ENCODE measurements at regions not wholly inside any gene's neighbourhood (a gene's known extent, or its start where the extent isn't known, plus 50 kb on each side); places are given as distances from the start of the nearest gene placed in this dataset.
"Not testable (repeated sequence)": the region's sequence is repeated elsewhere in the genome, so short reads cannot be mapped to it uniquely, and the experiment has no call there.

DNA sequence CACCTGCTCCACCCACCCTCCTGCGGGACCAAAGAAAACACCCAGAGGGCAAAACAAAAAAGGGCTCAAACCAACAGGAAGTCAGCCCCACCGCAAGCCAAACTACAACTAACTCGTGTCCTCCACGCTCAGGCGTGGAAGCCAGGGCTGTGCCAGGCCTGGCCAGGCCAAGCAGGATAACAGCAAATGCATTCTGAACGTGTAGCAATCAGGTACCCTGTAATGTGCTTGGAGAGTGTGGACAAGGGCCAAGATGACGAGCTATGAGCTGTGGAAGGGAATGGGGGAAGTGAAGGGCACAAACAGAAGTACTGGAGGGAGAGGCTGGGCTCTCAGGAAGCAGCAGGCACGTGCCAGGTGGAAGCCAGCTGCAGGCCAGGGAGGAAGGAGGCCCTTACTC lies 528.6 kb downstream of the TP53TG3F start:
- DNase-seq (ENCODE audit: low read depth, low spot score); H3K4me3 ChIP-seq (ENCODE audit: low read length): not testable (repeated sequence)

DNA sequence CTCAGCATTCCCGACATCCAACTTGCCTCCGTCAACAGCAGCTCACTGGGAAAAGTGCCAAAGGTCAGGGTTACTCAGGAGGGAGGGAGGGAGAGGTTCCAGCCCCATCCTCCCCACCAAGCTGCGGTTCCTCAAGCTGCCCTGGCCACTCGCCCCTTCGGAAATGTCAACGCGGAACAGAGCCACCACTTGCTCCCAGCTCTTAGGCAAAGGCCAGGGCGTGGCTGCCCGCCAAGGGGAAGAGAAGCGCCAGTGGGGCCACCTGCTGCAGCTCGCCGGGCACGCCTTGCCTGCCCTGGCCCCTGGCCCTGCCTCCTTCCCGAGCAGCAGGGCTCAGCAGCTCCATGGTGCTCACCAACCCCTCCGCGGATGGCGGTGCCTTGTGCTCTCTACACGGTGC lies 531.1 kb downstream of the TP53TG3F start:
- H3K4me3 ChIP-seq (ENCODE audit: low read length); DNase-seq (ENCODE audit: low read depth, low spot score): not testable (repeated sequence)

DNA sequence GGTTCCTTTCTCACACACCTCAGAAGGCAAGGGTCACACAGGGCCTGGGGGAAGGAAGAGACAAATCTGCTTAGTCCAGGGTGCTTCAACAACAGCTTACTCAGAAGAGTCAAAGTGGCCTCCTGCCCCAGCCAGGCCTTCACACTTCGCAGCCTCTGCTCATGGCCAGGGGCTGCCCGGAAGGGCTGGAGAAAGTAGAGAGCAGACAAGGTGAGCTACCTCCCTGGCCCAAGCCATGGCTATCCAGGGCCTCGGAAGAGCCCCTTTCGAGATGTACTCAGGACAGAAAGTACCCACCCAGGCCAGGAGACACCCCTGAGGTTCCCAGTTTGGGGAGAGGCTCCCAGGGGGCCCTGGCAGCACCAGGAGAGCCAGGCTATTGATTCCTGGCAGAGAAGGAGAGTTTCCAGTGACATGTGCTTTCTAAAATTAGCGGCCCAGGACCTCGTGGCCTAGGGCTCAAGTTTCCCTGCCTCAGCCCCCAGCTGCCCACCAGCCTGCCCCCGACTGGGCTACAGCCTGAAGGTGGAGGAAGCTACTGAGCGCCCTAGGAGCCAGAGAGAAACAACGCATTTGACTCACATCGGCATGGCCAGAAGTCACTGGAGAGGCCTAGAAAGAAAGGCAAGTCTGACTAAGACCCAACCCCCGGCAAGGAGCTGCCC lies 533.2 kb downstream of the TP53TG3F start:
- not testable (repeated sequence) for DNase-seq (ENCODE audit: low read depth, low spot score); H3K4me3 ChIP-seq (ENCODE audit: low read length)

DNA sequence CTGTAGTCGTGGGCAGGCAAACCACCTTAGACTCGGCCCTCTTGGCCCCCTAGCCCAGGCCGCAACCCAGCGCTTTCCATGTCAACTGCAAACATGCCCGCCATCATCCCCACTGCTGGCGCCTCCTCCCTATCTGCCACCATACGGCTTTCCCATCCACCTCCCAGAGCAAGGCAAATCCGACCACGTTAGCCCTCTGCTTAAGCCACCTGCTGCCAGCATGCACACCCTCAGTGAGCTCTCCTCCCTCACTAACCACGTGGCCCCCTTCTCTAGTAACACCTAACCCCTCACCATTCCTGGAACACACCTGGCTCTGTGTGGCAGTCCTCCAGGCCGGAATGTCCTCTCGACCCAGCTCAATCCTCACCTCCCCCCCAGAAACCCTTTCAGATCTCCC lies 534.8 kb downstream of the TP53TG3F start:
- not testable (repeated sequence) for H3K4me3 ChIP-seq (ENCODE audit: low read length); DNase-seq (ENCODE audit: low read depth, low spot score)

DNA sequence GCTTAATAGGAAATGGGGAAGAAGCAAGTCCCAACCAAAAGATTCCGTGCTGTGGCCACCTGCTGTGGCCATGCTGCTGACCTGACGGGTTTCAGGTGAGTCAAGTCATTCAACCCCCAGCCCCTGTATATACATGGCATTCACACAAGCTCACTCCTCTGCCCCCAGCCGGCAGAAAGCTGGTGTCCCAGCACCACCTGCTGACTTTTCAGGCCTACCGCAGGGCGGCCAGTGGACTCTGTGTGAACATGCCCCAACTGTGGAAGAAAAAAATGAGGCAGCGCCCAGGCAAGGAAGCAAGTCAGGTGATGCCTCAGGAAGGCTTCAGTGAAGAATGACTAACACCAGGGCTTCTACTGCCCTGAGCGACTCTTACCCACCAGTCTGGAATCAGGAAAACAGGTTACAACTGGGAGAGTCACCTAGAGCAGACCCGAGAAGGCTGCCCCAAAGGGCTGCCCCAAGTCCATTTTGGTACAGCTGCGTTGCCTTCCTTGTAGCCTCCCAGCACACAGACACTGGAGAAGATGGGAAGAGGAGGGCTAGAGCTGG lies 536.5 kb downstream of the TP53TG3F start:
- DNase-seq (ENCODE audit: low read depth, low spot score): peak; percentile 8

DNA sequence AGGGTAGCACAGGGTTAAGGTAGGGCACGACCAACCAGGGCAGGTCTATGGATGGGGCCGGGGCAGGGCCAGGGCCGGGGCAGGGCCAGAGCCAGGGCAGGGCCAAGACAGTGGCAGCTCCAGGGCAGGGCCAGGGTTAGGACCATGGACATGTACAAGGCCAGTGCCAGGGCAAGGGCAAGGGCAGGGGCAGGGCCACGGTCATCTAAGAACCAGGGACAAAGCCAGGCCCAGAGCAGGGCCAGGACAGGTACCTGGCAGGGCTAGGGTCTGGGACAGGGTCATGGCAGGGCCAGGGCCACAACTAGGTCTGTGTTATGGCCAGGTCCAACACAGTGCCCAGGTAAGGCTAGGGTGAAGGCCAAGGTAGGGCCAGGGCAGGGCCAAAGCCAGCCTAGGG lies 541.8 kb downstream of the TP53TG3F start:
- DNase-seq (ENCODE audit: low read depth, low spot score); H3K4me3 ChIP-seq (ENCODE audit: low read length): not testable (repeated sequence)

More for the DNA sequence above, 536.5 kb downstream of the TP53TG3F start:
- H3K4me3 ChIP-seq (ENCODE audit: low read length): not testable (repeated sequence)

DNA sequence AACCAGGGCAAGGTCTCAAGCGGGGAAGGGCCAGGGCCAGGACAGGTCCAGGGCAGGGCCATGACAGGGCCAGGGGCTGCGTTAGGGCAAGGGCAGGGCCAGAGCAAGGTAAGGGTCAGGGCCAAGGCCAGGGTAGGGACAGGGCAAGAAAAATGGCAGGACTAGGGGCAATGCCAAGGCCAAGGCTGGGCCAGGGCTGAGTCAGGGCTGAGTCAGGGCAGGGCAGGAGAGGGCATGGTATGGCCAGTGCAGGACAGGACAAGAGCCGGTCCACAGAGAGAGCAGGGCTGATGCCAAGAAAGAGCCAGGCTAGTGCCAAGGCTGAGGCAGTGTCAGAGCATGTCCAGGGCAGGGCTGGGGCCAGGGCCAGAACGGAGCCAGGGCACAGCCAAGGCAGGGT lies 542.5 kb downstream of the TP53TG3F start:
- H3K4me3 ChIP-seq (ENCODE audit: low read length); DNase-seq (ENCODE audit: low read depth, low spot score): not testable (repeated sequence)

DNA sequence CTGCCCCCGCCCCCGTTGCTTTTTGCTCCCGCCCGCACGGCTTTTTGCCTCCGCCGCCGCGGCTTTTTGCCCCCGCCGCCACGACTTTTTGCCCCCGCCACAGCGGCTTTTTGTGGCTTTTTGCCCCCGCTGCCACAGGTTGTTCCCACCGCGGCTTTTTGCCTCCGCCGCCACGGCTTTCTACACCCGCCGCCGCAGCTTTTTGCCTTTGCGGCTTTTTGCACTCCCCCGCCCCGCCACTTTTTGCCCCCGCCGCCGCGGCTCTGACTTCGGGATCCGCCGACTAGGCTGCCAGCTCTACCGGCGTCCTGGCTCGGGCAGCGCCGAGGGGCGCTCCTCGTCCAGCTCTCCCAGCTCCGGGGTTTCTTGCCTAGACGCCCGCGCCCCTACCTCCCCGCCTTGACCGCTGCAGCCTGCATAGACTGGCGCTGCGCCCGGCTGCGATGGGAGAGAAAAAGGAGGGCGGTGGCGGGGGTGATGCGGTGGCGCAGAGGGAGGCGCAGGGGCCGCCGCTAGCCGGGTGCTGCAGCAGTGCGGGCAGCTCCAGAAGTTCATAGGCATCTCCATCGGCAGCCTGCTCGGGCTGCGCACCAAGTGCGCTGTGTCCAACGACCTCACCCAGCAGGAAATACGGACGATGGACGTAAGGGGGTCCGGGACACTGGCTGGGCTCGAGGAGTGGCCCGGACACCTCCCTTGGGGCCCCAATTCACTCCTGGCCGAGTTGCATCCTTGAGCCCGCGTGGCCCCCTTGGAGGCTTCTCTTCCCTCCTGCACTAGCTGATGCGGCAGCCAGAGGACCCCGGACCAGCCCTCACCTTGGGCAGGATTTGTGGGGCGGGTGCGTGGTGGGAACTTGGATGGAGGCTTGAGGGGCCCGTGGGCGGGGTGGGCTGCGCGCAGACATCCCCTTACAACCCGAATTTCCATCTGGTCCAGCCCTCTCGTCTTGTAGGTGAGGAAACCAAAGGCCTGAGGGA lies 555.7 kb downstream of the TP53TG3F start:
- H3K4me3 ChIP-seq (ENCODE audit: low read length); DNase-seq (ENCODE audit: low read depth, low spot score): not testable (repeated sequence)

DNA sequence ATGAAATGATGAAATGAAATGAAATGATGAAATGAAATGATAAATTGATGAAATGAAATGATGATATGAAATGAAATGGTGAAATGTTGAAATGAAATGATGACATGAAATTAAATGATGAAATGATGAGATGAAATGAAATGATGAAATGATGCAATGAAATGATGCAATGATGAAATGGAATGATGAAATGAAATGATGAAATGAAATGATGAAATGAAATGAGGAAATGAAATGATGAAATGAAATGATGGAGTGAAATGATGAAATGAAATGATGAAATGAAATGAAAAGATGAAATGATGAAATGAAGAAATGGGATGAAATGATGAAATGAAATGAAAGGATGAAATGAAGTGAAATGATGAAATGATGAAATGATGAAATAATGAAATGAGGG lies 558.9 kb downstream of the TP53TG3F start:
- H3K4me3 ChIP-seq (ENCODE audit: low read length): not testable (repeated sequence)

DNA sequence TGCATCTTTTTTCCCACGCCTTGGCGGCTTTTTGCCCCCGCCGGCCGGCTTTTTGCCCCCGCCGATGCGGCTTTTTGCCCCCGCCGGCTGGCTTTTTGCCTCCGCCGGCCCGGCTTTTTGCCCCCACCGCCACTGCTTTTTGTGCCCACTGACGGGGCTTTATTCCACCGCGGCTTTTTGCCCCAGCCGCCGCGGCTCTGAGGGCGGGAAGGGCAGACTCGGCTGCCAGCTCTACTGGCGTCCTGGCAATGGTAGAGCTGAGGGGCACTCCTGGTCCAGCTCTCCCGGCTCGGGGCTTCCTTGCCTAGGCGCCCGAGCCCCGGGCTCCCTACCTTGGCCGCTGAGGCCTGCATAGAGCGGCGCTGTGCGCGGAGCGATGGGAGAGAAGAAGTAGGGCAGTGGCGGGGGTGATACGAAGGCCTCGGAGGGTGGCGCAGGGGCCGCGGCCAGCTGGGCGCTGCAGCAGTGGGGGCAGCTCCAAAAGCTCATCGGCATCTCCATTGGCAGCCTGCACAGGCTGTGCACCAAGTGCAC lies 591.4 kb downstream of the TP53TG3F start:
- DNase-seq (ENCODE audit: low read depth, low spot score): no peak
- no peak overlapping the region for H3K4me3 ChIP-seq (ENCODE audit: low read length)

More for the DNA sequence above, 558.9 kb downstream of the TP53TG3F start:
- DNase-seq (ENCODE audit: low read depth, low spot score): not testable (repeated sequence)

DNA sequence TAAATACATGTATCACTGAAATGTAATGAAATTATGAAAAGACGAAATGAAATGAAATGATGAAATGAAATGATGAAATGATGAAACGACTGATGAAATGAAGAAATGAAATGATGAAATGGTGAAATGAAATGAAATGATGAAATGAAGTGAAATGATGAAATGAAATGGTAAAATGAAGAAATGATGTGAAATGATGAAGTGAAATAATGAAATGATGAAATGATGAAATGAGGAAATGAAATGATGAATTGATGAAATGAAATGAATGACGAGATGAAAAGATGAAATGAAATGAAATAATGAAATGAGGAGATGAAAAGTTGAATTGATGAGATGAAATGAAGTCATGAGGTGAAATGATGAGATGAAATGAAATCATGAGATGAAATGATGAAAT lies 594.7 kb downstream of the TP53TG3F start:
- no peak for DNase-seq (ENCODE audit: low read depth, low spot score)
- H3K4me3 ChIP-seq (ENCODE audit: low read length): no peak overlapping the region

DNA sequence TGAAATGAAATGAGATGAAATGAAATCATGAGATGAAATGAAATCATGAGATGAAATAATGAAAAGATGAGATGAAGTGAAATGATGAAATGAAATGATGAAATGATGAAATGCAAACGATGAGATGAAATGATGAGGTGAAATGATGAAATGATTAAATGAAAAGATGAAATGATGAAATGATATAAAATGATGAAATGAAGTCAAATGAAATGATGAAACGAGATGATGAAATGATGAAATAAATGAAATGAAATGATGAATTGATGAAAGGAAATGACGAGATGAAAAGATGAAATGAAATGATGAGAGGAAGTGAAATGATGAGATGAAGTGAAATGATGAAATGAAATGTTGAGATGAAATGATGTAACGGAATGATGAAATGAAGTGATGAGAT lies 595.6 kb downstream of the TP53TG3F start:
- no peak overlapping the region for H3K4me3 ChIP-seq (ENCODE audit: low read length)
- DNase-seq (ENCODE audit: low read depth, low spot score): no peak

DNA sequence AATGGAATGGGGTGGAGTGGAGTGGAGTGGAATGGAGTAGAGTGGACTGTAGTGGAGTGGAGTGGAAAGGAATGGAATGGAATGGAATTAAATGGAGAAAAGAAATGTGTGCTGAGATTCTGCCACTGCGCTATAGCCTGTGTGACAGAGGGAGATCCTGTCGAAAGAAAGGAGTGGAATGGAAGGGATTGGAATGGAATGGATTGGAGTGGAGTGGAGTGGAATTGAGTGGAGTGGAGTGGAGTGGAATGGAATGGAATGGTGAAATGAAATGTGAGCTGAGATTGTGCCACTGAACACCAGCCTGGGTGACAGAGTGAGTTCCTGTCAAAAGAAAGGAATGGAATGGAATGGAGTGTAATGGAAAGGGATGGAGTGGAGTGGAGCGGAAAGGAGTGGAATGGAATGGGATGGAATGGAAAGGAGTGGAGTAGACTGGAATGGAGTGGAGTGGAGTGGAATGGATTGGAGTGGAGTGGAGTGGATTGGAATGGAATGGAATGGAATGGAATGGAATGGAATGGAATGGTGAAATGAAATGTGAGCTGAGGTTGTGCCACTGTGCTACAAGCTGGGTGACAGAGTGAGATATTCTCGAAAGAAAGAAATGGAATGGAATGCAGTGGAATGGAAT lies 603.3 kb downstream of the TP53TG3F start:
- DNase-seq (ENCODE audit: low read depth, low spot score); H3K4me3 ChIP-seq (ENCODE audit: low read length): not testable (repeated sequence)

DNA sequence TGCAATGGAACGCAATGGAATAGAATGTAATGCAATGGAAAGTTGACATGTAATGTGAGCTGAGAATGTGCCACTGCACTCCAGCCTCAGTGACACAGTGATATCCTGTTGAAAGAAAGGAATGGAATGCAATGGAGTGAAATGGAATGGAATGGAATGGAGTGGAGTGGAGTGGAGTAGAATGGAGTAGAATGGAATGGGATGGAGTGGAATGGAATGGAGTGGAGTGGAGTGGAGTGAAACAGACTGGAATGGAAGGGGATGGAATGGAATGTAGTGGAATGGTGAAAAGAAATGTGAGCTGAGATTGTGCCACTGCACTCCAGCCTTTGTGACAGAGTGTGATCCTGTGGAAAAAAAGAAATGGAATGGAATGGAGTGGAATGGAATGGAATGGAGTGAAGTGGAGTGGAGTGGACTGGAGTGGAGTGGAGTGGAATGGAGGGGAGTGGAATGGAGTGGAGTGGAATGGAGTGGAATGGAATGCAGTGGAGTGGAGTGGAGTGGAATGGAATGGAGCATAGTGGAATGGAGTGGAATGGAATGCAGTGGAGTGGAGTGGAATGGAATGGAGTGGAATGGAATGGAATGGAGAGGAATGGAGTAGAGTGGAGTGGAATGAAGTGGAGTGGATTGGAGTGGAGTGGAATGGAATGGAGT lies 604.2 kb downstream of the TP53TG3F start:
- H3K4me3 ChIP-seq (ENCODE audit: low read length); DNase-seq (ENCODE audit: low read depth, low spot score): not testable (repeated sequence)

DNA sequence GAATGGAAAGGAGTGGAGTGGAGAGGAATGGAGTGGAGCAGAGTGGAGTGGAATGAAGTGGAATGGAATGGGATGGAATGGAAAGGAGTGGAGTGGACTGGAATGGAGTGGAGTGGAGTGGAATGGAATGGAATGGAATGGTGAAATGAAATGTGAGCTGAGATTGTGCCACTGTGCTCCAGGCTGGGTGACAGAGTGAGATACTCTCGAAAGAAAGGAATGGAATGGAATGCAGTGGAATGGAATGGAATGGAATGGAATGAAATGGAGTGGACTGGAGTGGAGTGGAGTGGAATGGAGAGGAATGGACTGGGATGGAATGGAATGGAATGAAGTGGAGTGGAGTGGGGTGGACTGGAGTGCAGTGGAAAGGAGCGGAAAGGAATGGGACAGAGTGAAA lies 605.2 kb downstream of the TP53TG3F start:
- not testable (repeated sequence) for DNase-seq (ENCODE audit: low read depth, low spot score); H3K4me3 ChIP-seq (ENCODE audit: low read length)

DNA sequence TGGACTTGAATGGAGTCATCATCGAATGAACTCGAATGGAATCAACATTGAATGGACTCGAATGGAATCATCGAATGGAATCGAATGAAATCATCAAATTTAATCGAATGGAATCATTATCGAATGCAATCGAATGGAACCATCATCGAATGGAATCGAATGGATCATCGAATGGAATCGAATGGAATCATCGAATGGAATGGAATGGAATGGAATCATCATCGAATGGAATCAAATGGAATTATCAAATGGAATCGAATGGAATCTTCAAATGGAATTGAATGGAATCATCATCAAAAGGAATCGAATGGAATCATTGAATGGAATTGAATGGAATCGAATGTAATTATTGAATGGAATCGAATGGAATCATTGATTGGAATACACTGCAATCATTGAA lies 610.3 kb downstream of the TP53TG3F start:
- not testable (repeated sequence) for H3K4me3 ChIP-seq (ENCODE audit: low read length); DNase-seq (ENCODE audit: low read depth, low spot score)

DNA sequence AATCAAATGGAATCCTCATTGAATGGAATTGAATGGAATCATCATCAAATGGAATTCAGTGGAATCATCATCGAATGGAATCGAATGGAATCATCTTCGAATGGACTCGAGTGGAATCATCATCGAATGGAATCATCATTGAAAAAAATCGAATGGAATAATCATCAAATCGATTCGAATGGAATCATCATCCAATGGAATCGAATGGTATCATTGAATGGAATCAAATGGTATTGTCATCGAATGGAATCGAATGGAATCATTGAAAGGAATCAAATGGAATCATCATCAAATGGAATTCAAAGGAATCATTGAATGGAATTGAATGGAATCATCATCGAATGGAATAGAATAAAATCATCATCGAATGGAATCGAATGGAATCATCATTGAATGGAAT lies 619.3 kb downstream of the TP53TG3F start:
- peak; percentile 10 for DNase-seq (ENCODE audit: low read depth, low spot score)
- no peak overlapping the region for H3K4me3 ChIP-seq (ENCODE audit: low read length)

DNA sequence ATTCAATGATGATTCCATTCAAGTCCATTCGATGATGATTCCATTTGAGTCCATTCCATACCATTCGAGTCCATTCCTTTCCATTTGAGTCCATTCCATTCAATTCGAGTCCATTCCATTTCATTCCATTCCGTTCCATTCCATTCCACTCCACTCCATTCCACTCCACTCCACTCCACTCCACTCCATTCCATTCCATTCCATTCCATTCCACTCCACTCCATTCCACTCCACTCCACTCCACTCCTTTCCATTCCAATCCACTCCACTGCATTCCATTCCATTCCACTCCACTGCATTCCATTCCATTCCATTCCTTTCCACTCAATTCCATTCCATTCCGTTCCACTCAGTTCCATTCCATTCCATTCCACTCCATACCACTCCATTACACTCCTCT lies 625.6 kb downstream of the TP53TG3F start:
- DNase-seq (ENCODE audit: low read depth, low spot score); H3K4me3 ChIP-seq (ENCODE audit: low read length): not testable (repeated sequence)

DNA sequence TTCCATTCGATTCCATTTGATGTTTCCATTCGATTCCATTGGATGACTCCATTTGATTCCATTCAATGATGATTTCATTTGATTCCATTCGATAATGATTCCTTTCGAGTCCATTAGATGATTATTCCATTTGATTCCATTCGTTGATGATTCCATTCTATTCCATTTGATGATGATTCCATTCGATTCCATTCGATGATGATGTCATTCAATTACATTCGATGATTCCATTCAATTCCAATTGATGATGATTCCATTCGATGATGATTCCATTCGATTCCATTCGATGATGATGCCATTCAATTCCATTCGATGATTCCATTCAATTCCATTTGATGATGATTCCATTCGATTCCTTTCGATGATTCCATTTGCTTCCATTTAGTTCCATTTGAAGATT lies 635.6 kb downstream of the TP53TG3F start:
- not testable (repeated sequence) for DNase-seq (ENCODE audit: low read depth, low spot score); H3K4me3 ChIP-seq (ENCODE audit: low read length)
